ENCODE measurements at regions not wholly inside any gene's neighbourhood (a gene's known extent, or its start where the extent isn't known, plus 50 kb on each side); places are given as distances from the start of the nearest gene placed in this dataset.

DNA sequence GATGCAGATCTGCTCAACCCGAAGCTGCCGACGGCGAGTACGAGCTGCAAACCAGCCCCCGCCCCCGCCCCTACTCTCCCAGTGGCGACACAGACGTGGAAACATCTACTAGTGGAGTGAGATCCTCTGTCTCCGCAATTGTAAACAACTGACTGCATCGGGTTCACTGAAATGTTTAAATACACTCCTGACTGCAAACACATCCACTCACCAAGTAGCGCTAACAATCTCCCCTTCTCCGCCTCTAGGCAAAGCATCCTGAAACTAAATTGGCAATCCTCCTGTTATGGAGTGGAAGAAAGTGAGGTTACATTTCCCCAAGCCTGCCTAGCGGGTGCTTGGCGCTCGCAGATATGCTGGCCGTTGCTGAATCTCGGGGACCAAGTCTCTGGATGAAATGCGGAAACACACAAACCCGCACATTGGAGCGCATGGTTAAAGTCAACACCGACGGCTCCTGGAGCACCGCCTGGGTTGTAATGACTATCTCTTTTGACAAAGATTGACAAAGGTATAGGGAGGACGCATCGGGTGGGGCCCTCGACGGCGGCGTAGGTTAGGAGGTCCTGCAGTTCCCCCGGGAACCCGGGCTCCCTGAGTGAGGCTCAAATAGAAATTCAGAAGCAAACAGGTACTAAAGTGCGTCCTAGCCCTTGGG is 117.0 kb upstream of the TEX13C start:
- Histone ChIP-seq H3K4me1 (peaks cover 0 to 4% (median 0%) of the 10 kb centered on the region in 9 donors), H3K27me3 (peaks cover 0 to 66% (median 9%) of the 10 kb centered on the region in 7 donors), H3K36me3 (no peaks in the 10 kb centered on the region), H3K27ac (no peak overlapping the region), H3K4me3 (peak overlapping the region in 8 of 10 donors; percentile 12 to 49 (median 46)), H3K9me3 (no peaks in the 10 kb centered on the region)
- DNase-seq (no peak), ATAC-seq (no peak)
- WGBS, 2 donors: 2% methylated on average over 33 of the region's 33 CpGs
- TF ChIP-seq, protein P1, sequence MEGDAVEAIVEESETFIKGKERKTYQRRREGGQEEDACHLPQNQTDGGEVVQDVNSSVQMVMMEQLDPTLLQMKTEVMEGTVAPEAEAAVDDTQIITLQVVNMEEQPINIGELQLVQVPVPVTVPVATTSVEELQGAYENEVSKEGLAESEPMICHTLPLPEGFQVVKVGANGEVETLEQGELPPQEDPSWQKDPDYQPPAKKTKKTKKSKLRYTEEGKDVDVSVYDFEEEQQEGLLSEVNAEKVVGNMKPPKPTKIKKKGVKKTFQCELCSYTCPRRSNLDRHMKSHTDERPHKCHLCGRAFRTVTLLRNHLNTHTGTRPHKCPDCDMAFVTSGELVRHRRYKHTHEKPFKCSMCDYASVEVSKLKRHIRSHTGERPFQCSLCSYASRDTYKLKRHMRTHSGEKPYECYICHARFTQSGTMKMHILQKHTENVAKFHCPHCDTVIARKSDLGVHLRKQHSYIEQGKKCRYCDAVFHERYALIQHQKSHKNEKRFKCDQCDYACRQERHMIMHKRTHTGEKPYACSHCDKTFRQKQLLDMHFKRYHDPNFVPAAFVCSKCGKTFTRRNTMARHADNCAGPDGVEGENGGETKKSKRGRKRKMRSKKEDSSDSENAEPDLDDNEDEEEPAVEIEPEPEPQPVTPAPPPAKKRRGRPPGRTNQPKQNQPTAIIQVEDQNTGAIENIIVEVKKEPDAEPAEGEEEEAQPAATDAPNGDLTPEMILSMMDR (IDR thresholded peaks at IDR 0.05): no peak
- intact Hi-C loops (cut with DNase I): no loop called here

GRCh38 chrX:125203365-125203736 is 116.3 kb upstream of the TEX13C start:
- no peak for ATAC-seq
- H3K27me3 ChIP-seq: peaks cover 0 to 66% (median 9%) of the 10 kb centered on the region in 7 donors
- peak overlapping the region in 9 of 10 donors; percentile 12 to 49 (median 45) for H3K4me3 ChIP-seq
- H3K4me1 ChIP-seq: peaks cover 0 to 4% (median 0%) of the 10 kb centered on the region in 9 donors
- peak in 1 of 2 donors; percentile 8 for DNase-seq
- TF ChIP-seq, protein P1 (IDR thresholded peaks at IDR 0.05): no peak
- no peaks in the 10 kb centered on the region for H3K36me3 ChIP-seq
- WGBS, 2 donors: 1% methylated on average over 16 to 25 of the region's 25 CpGs
- no peaks in the 10 kb centered on the region for H3K9me3 ChIP-seq
- intact Hi-C loops (cut with DNase I): no loop called here
- no peak overlapping the region for H3K27ac ChIP-seq

DNA sequence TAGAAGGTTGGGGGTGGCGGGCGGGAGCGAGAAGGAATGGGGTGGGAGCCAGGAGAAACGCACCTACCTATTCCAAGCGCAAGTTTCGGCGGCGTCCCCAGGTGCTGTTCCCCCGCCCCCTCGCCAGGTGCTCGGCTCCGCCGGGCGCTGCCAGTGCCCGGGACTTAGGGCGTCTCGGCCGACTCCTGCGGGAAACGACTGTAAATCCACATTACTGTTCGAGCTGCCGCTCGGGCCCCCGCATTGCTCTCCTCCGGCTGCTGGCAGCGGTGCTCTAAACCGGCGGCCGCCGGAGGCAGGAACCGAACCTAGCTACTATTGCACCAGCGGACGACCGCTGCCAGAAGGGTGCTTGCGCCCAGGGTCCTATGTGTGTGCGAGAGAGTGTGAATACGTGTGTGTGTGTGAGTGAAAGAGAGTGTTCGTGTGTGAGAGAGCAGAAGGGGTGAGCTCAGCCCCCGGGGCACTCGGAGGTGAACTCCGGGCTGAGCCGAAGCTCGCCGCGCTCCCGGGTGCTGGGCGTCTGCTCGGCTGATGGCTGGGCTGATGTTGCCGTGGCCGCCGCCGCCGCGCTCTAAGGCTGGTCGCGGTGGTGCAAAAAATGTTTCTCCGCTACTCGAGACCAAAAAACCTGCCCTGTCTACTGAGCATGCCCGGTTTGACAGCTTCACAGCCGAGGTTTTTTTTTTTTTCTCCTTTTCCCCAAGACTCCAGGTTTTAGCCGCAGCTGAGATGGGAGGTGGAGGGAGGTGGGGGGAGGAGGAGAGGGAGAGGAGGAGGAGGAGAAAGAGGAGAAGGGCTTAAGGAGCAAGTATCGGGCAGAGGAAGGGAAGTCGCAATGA is 115.7 kb upstream of the TEX13C start:
- Histone ChIP-seq H3K27me3 (peaks cover 0 to 66% (median 9%) of the 10 kb centered on the region in 7 donors), H3K4me3 (peak overlapping the region in 9 of 10 donors; percentile 12 to 49 (median 45)), H3K9me3 (no peaks in the 10 kb centered on the region), H3K36me3 (no peaks in the 10 kb centered on the region), H3K4me1 (peaks cover 0 to 4% (median 0%) of the 10 kb centered on the region in 9 donors), H3K27ac (no peak overlapping the region)
- DNase-seq (peak; percentile 4 to 17), ATAC-seq (peak; percentile 54 to 78 (median 68))
- WGBS, 2 donors: 0 to 1% methylated on average over 49 to 60 of the region's 63 CpGs
- TF ChIP-seq, protein P1 (IDR thresholded peaks at IDR 0.05): no peak
- intact Hi-C loops (cut with DNase I): no loop called here

DNA sequence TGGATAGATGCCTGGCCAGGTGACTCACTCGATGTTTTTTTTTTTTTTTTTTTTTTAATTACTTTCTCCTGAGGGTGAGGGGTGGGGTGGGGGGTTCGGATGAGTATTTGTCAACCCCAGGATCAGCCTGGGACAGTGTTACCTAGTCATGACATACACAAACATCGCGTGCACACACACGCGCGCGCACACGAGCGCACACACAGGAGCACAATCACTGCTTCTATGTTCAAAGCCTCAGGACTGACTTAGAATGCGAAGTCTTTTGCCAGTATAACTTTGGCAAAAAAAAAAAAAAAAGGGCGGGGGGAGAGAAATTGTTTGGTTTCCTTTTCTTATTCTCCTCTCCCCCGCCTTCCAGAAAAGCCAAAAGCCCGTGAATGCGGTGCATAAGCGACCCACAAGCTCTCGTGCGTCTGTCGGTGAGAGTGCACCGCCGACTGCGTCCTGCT is 115.0 kb upstream of the TEX13C start:
- ATAC-seq (peak in 1 of 8 donors; percentile 22), DNase-seq (no peak)
- H3K4me3 ChIP-seq: peak overlapping the region in 9 of 10 donors; percentile 26 to 49 (median 45)
- peaks cover 0 to 65% (median 9%) of the 10 kb centered on the region in 7 donors for H3K27me3 ChIP-seq
- peak overlapping the region in 6 of 10 donors; percentile 40 to 58 (median 50) for H3K27ac ChIP-seq
- H3K4me1 ChIP-seq: peaks cover 0 to 4% (median 0%) of the 10 kb centered on the region in 9 donors
- intact Hi-C loops (cut with DNase I): no loop called here
- H3K9me3 ChIP-seq: no peaks in the 10 kb centered on the region
- TF ChIP-seq, protein P1 (IDR thresholded peaks at IDR 0.05): no peak
- 0 to 1% methylated on average over 20 to 22 of the region's 22 CpGs for WGBS, 2 donors
- H3K36me3 ChIP-seq: no peaks in the 10 kb centered on the region
